BJ (cell line): ENCODE measurements at regions not wholly inside any gene's neighbourhood (a gene's known extent, or its start where the extent isn't known, plus 50 kb on each side); places are given as distances from the start of the nearest gene placed in this dataset.

ENCODE experiments used
- CTCF ChIA-PET: fragments of 350-600 bp; formaldehyde crosslinking; extraction: SDS; loops from one replicate; lab custom pipeline; 2021; ENCODE audit warnings: antibody characterized with exemption, inconsistent platforms; lab: Yijun Ruan, JAX
- POLR2A ChIA-PET: fragments of 300-600 bp; sonication (Branson Sonifier 250); formaldehyde crosslinking; extraction: SDS; loops from one replicate; lab custom pipeline; 2021; ENCODE audit warnings: antibody characterized with exemption; lab: Charles Lee
- DNase-seq: peaks from one replicate; pipeline ENCODE4 v3.0.0-alpha.2; 2011; ENCODE audit warnings: low read depth
- H3K27me3 ChIP-seq: 2 replicates; pipeline ENCODE4 v1.6.0; 2011; ENCODE audit warnings: low read length; ENCODE audit not compliant: control insufficient read depth, insufficient read depth
- H3K36me3 ChIP-seq: 2 replicates; pipeline ENCODE4 v1.5.1; 2011; ENCODE audit warnings: low read length; ENCODE audit not compliant: control insufficient read depth, insufficient read depth
- H3K4me3 ChIP-seq: 2 replicates; pipeline ENCODE4 v1.5.1; 2011; ENCODE audit warnings: low read depth, mild to moderate bottlenecking, control low read depth, low read length
- CTCF ChIP-seq: IDR thresholded peaks from 2 replicates; pipeline ENCODE4 v1.5.1; 2011; ENCODE audit warnings: low read depth, mild to moderate bottlenecking, control low read depth, inconsistent platforms, low read length, moderate library complexity; ENCODE audit not compliant: insufficient read depth

- ChIA-PET POLR2A (no interaction called here), CTCF (interaction anchor here (0.5 kb wide), 1 partner anchor 31 kb away, joined by 3 read pairs; no protein-coding TSS in a partner anchor)
- no peak for DNase-seq
- H3K36me3 ChIP-seq, result no peaks in the 10 kb centered on the region
- no peaks in the 10 kb centered on the region for H3K27me3 ChIP-seq
- no peak for TF ChIP-seq CTCF
- H3K4me3 ChIP-seq, result no peak overlapping the region
Measured at GRCh38 chr9:26054600-26055520, 376.6 kb upstream of the TUSC1 start.

GRCh38 chr9:26053954-26054353, 375.7 kb upstream of the TUSC1 start:
- no peak for DNase-seq
- CTCF ChIA-PET, result no interaction called here
- no peaks in the 10 kb centered on the region for H3K36me3 ChIP-seq
- POLR2A ChIA-PET, result no interaction called here
- H3K27me3 ChIP-seq, result no peaks in the 10 kb centered on the region
- TF ChIP-seq CTCF, result no peak
- no peak overlapping the region for H3K4me3 ChIP-seq

- Histone ChIP-seq H3K36me3 (no peaks in the 10 kb centered on the region), H3K4me3 (no peak overlapping the region), H3K27me3 (no peaks in the 10 kb centered on the region)
- ChIA-PET CTCF (no interaction called here), POLR2A (no interaction called here)
- no peak for TF ChIP-seq CTCF
- no peak for DNase-seq
Measured at GRCh38 chr9:26043431-26043830, 365.2 kb upstream of the TUSC1 start.

- no peaks in the 10 kb centered on the region for H3K36me3 ChIP-seq
- H3K4me3 ChIP-seq, result no peak overlapping the region
- CTCF ChIA-PET, result no interaction called here
- H3K27me3 ChIP-seq, result no peaks in the 10 kb centered on the region
- no peak for TF ChIP-seq CTCF
- POLR2A ChIA-PET, result no interaction called here
- DNase-seq, result no peak
Measured at GRCh38 chr9:26034786-26035185, 356.5 kb upstream of the TUSC1 start.

- ChIA-PET CTCF (no interaction called here), POLR2A (no interaction called here)
- Histone ChIP-seq H3K27me3 (no peaks in the 10 kb centered on the region), H3K4me3 (no peak overlapping the region), H3K36me3 (no peaks in the 10 kb centered on the region)
- no peak for DNase-seq
- TF ChIP-seq CTCF, result no peak
Measured at GRCh38 chr9:26033336-26033735, 355.1 kb upstream of the TUSC1 start.
